ENCODE measurements at regions not wholly inside any gene's neighbourhood (a gene's known extent, or its start where the extent isn't known, plus 50 kb on each side); places are given as distances from the start of the nearest gene placed in this dataset.

GRCh38 chr12:95395696-95396095, 78.3 kb upstream of the METAP2 start:
- Mint-ChIP-seq H3K9me3 (peaks cover 3% of the 10 kb centered on the region), H3K4me1 (peaks cover 7% of the 10 kb centered on the region), H3K36me3 (no peaks in the 10 kb centered on the region), H3K27me3 (peaks cover 15% of the 10 kb centered on the region), H3K4me3 (no peak overlapping the region), H3K27ac (no peak overlapping the region)
- no peak for ATAC-seq

GRCh38 chr12:95396849-95397468, 77.0 kb upstream of the METAP2 start:
- ATAC-seq = no peak
- Mint-ChIP-seq H3K27me3 (peaks cover 28% of the 10 kb centered on the region), H3K27ac (no peak overlapping the region), H3K4me3 (no peak overlapping the region), H3K9me3 (peaks cover 3% of the 10 kb centered on the region), H3K36me3 (no peaks in the 10 kb centered on the region), H3K4me1 (no peaks in the 10 kb centered on the region)

DNA sequence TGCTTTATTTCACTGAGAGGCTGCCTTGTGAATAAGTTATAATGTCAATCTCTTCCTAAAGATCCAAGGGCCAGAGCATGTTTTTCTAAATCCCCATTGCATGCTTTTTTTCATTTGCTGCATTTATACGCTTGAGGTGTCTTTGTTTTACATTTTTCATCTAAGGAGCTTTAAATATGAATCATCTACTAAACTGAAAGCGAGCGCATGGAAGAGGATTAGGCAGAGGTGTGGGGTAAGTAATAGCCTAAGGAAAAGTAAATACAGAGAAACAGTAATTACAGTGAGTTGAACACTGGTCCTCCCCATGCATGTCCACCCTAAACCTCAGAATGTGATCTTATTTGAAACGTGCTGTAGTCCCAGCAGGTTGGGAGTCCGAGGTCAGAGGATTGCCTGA, 76.4 kb upstream of the METAP2 start:
- H3K4me1 Mint-ChIP-seq = no peaks in the 10 kb centered on the region
- no peak overlapping the region for H3K27ac Mint-ChIP-seq

DNA sequence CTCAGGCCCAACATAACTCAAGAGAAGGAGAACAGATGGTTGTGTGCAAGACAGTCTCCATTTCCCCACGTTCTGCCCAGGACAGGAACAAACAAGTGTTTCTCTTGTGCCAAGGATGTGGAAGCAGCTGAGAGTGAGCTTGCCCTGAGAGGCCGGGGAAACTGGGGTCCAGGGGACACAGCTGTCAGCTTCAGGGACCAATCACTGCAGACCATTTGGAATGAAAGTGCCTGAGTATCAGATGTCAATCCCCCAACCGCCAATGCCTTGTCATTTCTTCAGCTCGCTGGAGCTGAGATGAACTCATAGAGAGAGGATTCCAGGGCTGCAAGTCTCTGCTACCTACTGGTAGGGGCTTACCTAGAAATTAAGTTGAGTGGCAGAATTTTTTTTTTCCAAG, 71.9 kb upstream of the METAP2 start:
- H3K4me3 Mint-ChIP-seq = no peak overlapping the region
- H3K27me3 Mint-ChIP-seq = peaks cover 16% of the 10 kb centered on the region
- H3K4me1 Mint-ChIP-seq = no peaks in the 10 kb centered on the region
- H3K36me3 Mint-ChIP-seq = no peaks in the 10 kb centered on the region
- H3K9me3 Mint-ChIP-seq = no peaks in the 10 kb centered on the region
- no peak overlapping the region for H3K27ac Mint-ChIP-seq
- ATAC-seq = no peak

More for the DNA sequence above, 76.4 kb upstream of the METAP2 start:
- ATAC-seq = no peak
- peaks cover 3% of the 10 kb centered on the region for H3K9me3 Mint-ChIP-seq
- H3K4me3 Mint-ChIP-seq = no peak overlapping the region
- H3K27me3 Mint-ChIP-seq = peaks cover 29% of the 10 kb centered on the region
- no peaks in the 10 kb centered on the region for H3K36me3 Mint-ChIP-seq

GRCh38 chr12:95408201-95408600, 65.8 kb upstream of the METAP2 start:
- peaks cover 8% of the 10 kb centered on the region for H3K27me3 Mint-ChIP-seq
- no peak overlapping the region for H3K4me3 Mint-ChIP-seq
- ATAC-seq = no peak
- no peaks in the 10 kb centered on the region for H3K36me3 Mint-ChIP-seq
- no peaks in the 10 kb centered on the region for H3K9me3 Mint-ChIP-seq
- no peak overlapping the region for H3K27ac Mint-ChIP-seq
- no peaks in the 10 kb centered on the region for H3K4me1 Mint-ChIP-seq

DNA sequence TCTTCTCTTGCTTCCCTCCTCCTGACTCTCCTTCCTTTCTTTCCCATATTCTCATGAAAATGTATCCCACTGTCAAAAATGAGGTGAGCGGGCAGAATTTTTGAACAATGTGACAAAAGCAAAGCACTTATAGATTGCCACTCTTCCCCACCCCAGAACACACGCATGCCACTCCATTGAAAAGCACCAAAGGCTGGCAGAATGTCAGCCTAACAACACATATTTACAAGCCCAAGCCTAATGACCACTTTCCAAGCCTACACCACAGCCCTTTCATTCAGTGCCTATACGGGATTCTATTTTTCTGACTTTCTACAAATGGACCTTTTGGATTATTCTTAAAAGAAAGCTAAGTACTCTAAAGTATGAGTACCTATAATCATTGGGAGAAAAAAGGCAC, 62.9 kb upstream of the METAP2 start:
- Mint-ChIP-seq H3K27me3 (peaks cover 8% of the 10 kb centered on the region), H3K27ac (no peak overlapping the region), H3K36me3 (no peaks in the 10 kb centered on the region), H3K9me3 (no peaks in the 10 kb centered on the region), H3K4me3 (no peak overlapping the region), H3K4me1 (peaks cover 7% of the 10 kb centered on the region)
- no peak for ATAC-seq

DNA sequence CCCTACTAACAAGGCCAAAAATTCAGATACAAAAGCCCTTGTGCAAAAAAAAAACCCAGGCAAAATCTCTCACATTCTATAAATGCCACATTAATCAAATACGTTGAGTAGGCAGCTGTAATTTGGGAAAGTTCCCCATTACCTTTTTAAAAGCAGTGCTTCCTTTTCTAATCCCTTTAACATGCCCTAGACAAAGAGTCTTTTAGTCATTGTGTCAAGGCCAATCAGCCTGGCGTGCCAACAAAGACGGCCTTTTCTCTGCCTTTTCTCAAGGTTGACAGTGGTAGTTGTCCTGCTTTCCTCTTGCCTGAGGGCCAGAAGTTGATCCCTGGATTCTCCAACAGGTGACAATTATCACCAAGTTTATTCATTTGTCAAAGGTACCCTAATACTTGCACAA, 62.5 kb upstream of the METAP2 start:
- H3K9me3 Mint-ChIP-seq = no peaks in the 10 kb centered on the region
- H3K36me3 Mint-ChIP-seq = no peaks in the 10 kb centered on the region
- no peak overlapping the region for H3K4me3 Mint-ChIP-seq
- peaks cover 8% of the 10 kb centered on the region for H3K27me3 Mint-ChIP-seq
- peaks cover 11% of the 10 kb centered on the region for H3K4me1 Mint-ChIP-seq
- ATAC-seq = no peak
- H3K27ac Mint-ChIP-seq = no peak overlapping the region

GRCh38 chr12:95412482-95413311, 61.3 kb upstream of the METAP2 start:
- Mint-ChIP-seq H3K9me3 (no peaks in the 10 kb centered on the region), H3K36me3 (no peaks in the 10 kb centered on the region), H3K4me1 (peaks cover 16% of the 10 kb centered on the region), H3K27me3 (peaks cover 6% of the 10 kb centered on the region), H3K4me3 (no peak overlapping the region), H3K27ac (no peak overlapping the region)
- ATAC-seq = no peak

DNA sequence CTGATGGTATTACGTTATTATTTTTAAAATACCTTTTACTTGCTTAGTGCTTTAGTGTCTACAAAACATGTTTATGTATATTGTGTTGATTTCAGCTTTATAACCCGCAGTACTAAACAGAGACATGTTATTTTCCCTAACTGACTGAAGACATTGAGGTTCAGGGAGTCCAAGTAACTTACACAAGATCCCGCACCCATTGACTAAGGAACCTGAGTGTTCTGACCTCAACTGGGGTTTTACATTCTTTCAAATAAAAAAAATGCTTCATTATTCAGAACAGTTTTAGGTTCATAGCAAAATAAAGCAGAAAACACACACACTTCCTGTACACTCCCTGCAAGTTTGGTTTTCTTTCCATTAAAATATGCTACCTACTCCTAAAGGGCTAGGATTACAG, 60.4 kb upstream of the METAP2 start:
- H3K27ac Mint-ChIP-seq = no peak overlapping the region
- ATAC-seq = no peak
- no peaks in the 10 kb centered on the region for H3K9me3 Mint-ChIP-seq
- no peaks in the 10 kb centered on the region for H3K27me3 Mint-ChIP-seq
- peaks cover 21% of the 10 kb centered on the region for H3K4me1 Mint-ChIP-seq
- no peak overlapping the region for H3K4me3 Mint-ChIP-seq
- H3K36me3 Mint-ChIP-seq = no peaks in the 10 kb centered on the region

- no peak overlapping the region for H3K4me3 Mint-ChIP-seq
- peaks cover 21% of the 10 kb centered on the region for H3K4me1 Mint-ChIP-seq
- H3K9me3 Mint-ChIP-seq = no peaks in the 10 kb centered on the region
- ATAC-seq = no peak
- H3K27ac Mint-ChIP-seq = no peak overlapping the region
- H3K27me3 Mint-ChIP-seq = no peaks in the 10 kb centered on the region
- no peaks in the 10 kb centered on the region for H3K36me3 Mint-ChIP-seq
These were observed 58.5 kb upstream of the METAP2 start for GRCh38 chr12:95415451-95415850.

DNA sequence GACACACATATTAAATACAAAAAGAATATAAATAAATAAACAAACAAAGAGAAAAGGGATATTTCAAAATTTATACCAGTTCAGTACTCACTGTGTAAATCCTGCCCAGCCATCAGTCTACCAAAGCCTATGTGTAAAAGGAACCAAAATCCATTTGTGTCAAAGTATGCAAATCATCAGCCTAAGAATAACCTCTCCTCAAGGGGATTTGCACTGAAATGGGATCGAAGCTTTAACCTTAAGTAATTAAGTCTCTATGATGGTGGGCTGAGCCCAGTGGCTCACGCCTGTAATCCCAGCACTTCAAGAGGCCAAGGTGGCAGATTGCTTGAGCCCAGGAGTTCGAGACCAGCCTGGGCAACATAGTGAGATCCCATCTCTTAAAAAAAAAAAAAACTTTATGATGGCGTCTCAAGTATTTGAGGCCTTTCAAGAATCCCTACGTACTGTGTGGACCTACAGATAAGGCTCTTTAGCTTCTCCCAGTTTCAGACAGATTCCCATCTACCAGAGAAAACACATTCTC, 57.8 kb upstream of the METAP2 start:
- Mint-ChIP-seq H3K4me1 (peaks cover 21% of the 10 kb centered on the region), H3K9me3 (no peaks in the 10 kb centered on the region), H3K27me3 (no peaks in the 10 kb centered on the region), H3K4me3 (no peak overlapping the region), H3K27ac (no peak overlapping the region), H3K36me3 (no peaks in the 10 kb centered on the region)
- no peak for ATAC-seq

- Mint-ChIP-seq H3K4me3 (no peak overlapping the region), H3K36me3 (no peaks in the 10 kb centered on the region), H3K4me1 (peaks cover 21% of the 10 kb centered on the region), H3K9me3 (no peaks in the 10 kb centered on the region), H3K27ac (peak overlapping the region; percentile 18), H3K27me3 (no peaks in the 10 kb centered on the region)
- ATAC-seq = no peak
These were observed 56.6 kb upstream of the METAP2 start for GRCh38 chr12:95417372-95417771.

GRCh38 chr12:95418142-95418541, 55.8 kb upstream of the METAP2 start:
- peaks cover 21% of the 10 kb centered on the region for H3K4me1 Mint-ChIP-seq
- H3K4me3 Mint-ChIP-seq = no peak overlapping the region
- no peaks in the 10 kb centered on the region for H3K36me3 Mint-ChIP-seq
- no peak for ATAC-seq
- H3K27me3 Mint-ChIP-seq = no peaks in the 10 kb centered on the region
- no peaks in the 10 kb centered on the region for H3K9me3 Mint-ChIP-seq
- H3K27ac Mint-ChIP-seq = peak overlapping the region; percentile 18

All from stimulated activated memory B cell treated with anti-CD40 and anti-IgM and Interleukin-4, amounts not matched to agents 10 μg/mL and 1 μg/mL and 100 μg/mL, for 72 hours (primary cell).